Renal pelvis (tissue), 1 donor: ENCODE measurements at regions not wholly inside any gene's neighbourhood (a gene's known extent, or its start where the extent isn't known, plus 50 kb on each side); places are given as distances from the start of the nearest gene placed in this dataset.
A peak's percentile ranks its signal among the peaks of the same experiment; 100 is the strongest.

Experiments
- DNase-seq: peaks from one replicate; pipeline ENCODE4 v3.0.0-alpha.2; 2013

- no peak for DNase-seq
These were observed 50.1 kb upstream of the EFEMP1 start for GRCh38 chr2:55973673-55974072.

- no peak for DNase-seq
These were observed 53.1 kb upstream of the EFEMP1 start for GRCh38 chr2:55976681-55977080.

- DNase-seq: no peak
These were observed 61.8 kb upstream of the EFEMP1 start for GRCh38 chr2:55985406-55985805.

- no peak for DNase-seq
These were observed 62.4 kb upstream of the EFEMP1 start for GRCh38 chr2:55986001-55986400.

- DNase-seq: no peak
These were observed 63.3 kb upstream of the EFEMP1 start for GRCh38 chr2:55986700-55987440.

- no peak for DNase-seq
These were observed 65.8 kb upstream of the EFEMP1 start for GRCh38 chr2:55989405-55989804.

- DNase-seq: no peak
These were observed 68.9 kb upstream of the EFEMP1 start for GRCh38 chr2:55992455-55992854.

- no peak for DNase-seq
These were observed 70.1 kb upstream of the EFEMP1 start for GRCh38 chr2:55993685-55994084.

- no peak for DNase-seq
These were observed 71.6 kb upstream of the EFEMP1 start for GRCh38 chr2:55995211-55995610.

- no peak for DNase-seq
These were observed 72.3 kb upstream of the EFEMP1 start for GRCh38 chr2:55995902-55996301.

- no peak for DNase-seq
These were observed 75.6 kb upstream of the EFEMP1 start for GRCh38 chr2:55999231-55999630.

- no peak for DNase-seq
These were observed 76.2 kb upstream of the EFEMP1 start for GRCh38 chr2:55999790-56000189.

- DNase-seq: peak; percentile 63
These were observed 78.4 kb upstream of the EFEMP1 start for GRCh38 chr2:56001947-56002346.

- peak; percentile 92 for DNase-seq
These were observed 85.3 kb upstream of the EFEMP1 start for GRCh38 chr2:56008661-56009431.

- peak; percentile 29 for DNase-seq
These were observed 86.3 kb upstream of the EFEMP1 start for GRCh38 chr2:56009758-56010458.

- DNase-seq: no peak
These were observed 88.0 kb upstream of the EFEMP1 start for GRCh38 chr2:56011624-56012023.

- no peak for DNase-seq
These were observed 88.7 kb upstream of the EFEMP1 start for GRCh38 chr2:56012221-56012765.

GRCh38 chr2:56013475-56013874 lies 89.9 kb upstream of the EFEMP1 start:
- no peak for DNase-seq

GRCh38 chr2:56014046-56014730 lies 90.6 kb upstream of the EFEMP1 start:
- no peak for DNase-seq

- no peak for DNase-seq
These were observed 92.1 kb upstream of the EFEMP1 start for GRCh38 chr2:56015711-56016115.

GRCh38 chr2:56017784-56018183 lies 94.2 kb upstream of the EFEMP1 start:
- no peak for DNase-seq

- DNase-seq: no peak
These were observed 94.7 kb upstream of the EFEMP1 start for GRCh38 chr2:56018267-56018666.
